ENCODE measurements at regions not wholly inside any gene's neighbourhood (a gene's known extent, or its start where the extent isn't known, plus 50 kb on each side); places are given as distances from the start of the nearest gene placed in this dataset.

DNA sequence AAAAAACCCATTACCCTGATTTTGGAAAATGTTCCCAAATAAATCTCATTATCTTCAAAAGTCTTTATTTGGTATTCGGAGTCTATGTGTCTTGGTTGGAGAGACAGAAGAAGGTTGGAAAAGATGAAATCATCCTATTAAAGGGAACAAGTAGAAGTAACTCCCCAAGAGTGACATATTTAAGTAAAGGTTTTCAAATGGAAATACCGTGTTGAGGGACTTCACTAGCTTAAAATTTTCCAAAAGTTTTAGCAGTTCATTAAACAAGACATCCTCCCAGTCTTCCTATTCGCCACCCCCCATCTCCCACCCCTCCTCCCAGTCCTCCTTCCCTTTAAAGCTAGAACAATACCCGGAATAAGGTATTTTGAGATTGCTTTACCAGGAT lies 62.7 kb upstream of the CCDC160 start:
- TF ChIP-seq CTCF (conservative IDR thresholded peaks at IDR 0.05) (no peak), ZFX (IDR thresholded peaks at IDR 0.05) (no peak)

Measured in C4-2B (cell line).